HEK293T (cell line): ENCODE measurements at regions not wholly inside any gene's neighbourhood (a gene's known extent, or its start where the extent isn't known, plus 50 kb on each side); places are given as distances from the start of the nearest gene placed in this dataset.

Experiments used
- ARNT ChIP-seq: fragments of 450-650 bp; IDR thresholded peaks from 2 replicates; pipeline ENCODE4 v1.6.1; 2017; ENCODE audit warnings: mild to moderate bottlenecking
- CTBP1 ChIP-seq: fragments of 450-650 bp; IDR thresholded peaks from 2 replicates; pipeline ENCODE4 v1.6.1; 2016; ENCODE audit warnings: borderline replicate concordance
- ELF4 ChIP-seq: fragments of 450-650 bp; IDR thresholded peaks from 2 replicates; pipeline ENCODE4 v1.6.1; 2017; ENCODE audit warnings: antibody characterized with exemption
- FOXA1 ChIP-seq: fragments of 450-650 bp; IDR thresholded peaks from 2 replicates; pipeline ENCODE4 v1.6.1; 2016; ENCODE audit warnings: mild to moderate bottlenecking
- FOXK2 ChIP-seq: fragments of 450-650 bp; IDR thresholded peaks from 2 replicates; pipeline ENCODE4 v1.6.1; 2016; ENCODE audit warnings: mild to moderate bottlenecking
- FOXM1 ChIP-seq: fragments of 450-650 bp; IDR thresholded peaks from 2 replicates; pipeline ENCODE4 v1.6.1; 2017; ENCODE audit warnings: mild to moderate bottlenecking, borderline replicate concordance
- NFRKB ChIP-seq: fragments of 450-650 bp; IDR thresholded peaks from 2 replicates; pipeline ENCODE4 v1.6.1; 2016; ENCODE audit warnings: mild to moderate bottlenecking, moderate library complexity
- PKNOX1 ChIP-seq: fragments of 450-650 bp; IDR thresholded peaks from 2 replicates; pipeline ENCODE4 v1.6.1; 2016
- SP1 ChIP-seq: fragments of 450-650 bp; IDR thresholded peaks from 2 replicates; pipeline ENCODE4 v1.6.1; 2017
- SUZ12 ChIP-seq: fragments of 450-650 bp; IDR thresholded peaks from 2 replicates; pipeline ENCODE4 v1.6.1; 2016; ENCODE audit warnings: mild to moderate bottlenecking
- TARDBP ChIP-seq: fragments of 450-650 bp; IDR thresholded peaks from 2 replicates; pipeline ENCODE4 v1.6.1; 2016

- TF ChIP-seq PKNOX1 (no peak), SP1 (no peak), SUZ12 (no peak), FOXM1 (no peak), TARDBP (no peak), FOXK2 (no peak), ELF4 (no peak), NFRKB (no peak), ARNT (no peak), FOXA1 (no peak), CTBP1 (no peak)
Observed at GRCh38 chr4:132026166-132026565, 1122.9 kb upstream of the PCDH10 start.
